ENCODE measurements at regions not wholly inside any gene's neighbourhood (a gene's known extent, or its start where the extent isn't known, plus 50 kb on each side); places are given as distances from the start of the nearest gene placed in this dataset.

DNA sequence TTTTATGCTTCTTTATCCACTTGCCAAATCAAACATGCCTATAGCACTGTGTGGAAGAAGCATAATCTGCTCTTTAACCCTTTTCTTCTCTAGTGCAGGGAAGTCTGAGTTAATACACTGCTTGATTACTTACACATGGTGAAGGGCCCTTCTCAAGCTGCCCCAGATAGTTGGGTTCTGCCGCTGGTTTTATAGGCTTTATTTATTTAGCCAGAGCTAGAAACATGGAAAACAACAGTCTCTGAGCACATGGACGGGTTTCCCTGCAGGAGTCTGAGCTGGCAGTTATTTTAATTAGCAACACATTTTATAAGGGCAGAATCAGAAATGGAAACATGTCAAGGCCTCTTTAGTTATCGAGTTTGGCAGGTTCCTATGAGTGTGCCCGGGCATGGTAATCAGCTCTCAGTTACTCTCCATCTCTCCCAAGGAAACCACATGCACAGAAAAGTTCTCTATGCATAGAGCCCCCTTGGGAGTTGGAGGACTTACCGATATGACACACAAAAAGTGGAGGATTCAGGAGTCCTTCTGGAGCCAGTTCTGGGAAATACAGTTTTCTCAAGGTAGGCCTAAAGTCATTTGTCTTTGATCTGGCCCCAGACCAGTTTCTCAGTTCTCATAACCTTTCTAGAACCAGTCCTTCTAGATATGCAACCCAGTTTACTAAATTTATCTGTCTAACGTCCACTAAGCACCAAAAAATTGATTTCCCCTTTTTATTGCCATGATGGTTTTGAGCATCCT, 564.8 kb downstream of the ACTL7B start:
- TF ChIP-seq, protein P1, sequence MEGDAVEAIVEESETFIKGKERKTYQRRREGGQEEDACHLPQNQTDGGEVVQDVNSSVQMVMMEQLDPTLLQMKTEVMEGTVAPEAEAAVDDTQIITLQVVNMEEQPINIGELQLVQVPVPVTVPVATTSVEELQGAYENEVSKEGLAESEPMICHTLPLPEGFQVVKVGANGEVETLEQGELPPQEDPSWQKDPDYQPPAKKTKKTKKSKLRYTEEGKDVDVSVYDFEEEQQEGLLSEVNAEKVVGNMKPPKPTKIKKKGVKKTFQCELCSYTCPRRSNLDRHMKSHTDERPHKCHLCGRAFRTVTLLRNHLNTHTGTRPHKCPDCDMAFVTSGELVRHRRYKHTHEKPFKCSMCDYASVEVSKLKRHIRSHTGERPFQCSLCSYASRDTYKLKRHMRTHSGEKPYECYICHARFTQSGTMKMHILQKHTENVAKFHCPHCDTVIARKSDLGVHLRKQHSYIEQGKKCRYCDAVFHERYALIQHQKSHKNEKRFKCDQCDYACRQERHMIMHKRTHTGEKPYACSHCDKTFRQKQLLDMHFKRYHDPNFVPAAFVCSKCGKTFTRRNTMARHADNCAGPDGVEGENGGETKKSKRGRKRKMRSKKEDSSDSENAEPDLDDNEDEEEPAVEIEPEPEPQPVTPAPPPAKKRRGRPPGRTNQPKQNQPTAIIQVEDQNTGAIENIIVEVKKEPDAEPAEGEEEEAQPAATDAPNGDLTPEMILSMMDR (IDR thresholded peaks at IDR 0.05): no peak
- TF ChIP-seq POLR2A (IDR thresholded peaks at IDR 0.05) (no peak), POLR2AphosphoS5 (IDR thresholded peaks at IDR 0.05) (no peak)
